C4-2B (cell line): ENCODE measurements at regions not wholly inside any gene's neighbourhood (a gene's known extent, or its start where the extent isn't known, plus 50 kb on each side); places are given as distances from the start of the nearest gene placed in this dataset.

Experiments used
- ZFX ChIP-seq: fragments of 450-650 bp; IDR thresholded peaks from 2 replicates; pipeline ENCODE4 v1.6.1; 2017
- TF ChIP-seq, protein P1 (sequence below): fragments of 450-650 bp; conservative IDR thresholded peaks from 2 replicates; pipeline ENCODE4 v1.5.1; 2017; ENCODE audit warnings: mild to moderate bottlenecking

DNA sequence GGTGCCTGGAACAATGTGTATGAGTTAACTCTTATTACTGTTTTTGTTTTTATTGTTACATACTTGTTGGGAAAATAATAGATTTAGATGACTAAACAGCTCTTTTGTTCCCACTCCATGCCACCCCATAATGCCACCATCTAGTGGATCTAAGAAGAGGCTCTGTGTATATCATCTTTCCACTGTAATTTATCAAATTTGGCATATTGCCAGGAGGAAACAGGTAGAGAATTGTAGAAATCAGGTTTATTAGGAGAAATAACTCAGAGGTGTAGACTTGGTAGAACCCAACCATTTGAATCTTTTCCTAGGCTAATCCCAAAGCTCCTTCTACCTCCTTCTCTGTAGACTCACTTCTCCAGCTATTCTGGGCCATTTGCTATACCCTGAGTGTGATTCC is 150.6 kb downstream of the GATB start:
- TF ChIP-seq, protein P1, sequence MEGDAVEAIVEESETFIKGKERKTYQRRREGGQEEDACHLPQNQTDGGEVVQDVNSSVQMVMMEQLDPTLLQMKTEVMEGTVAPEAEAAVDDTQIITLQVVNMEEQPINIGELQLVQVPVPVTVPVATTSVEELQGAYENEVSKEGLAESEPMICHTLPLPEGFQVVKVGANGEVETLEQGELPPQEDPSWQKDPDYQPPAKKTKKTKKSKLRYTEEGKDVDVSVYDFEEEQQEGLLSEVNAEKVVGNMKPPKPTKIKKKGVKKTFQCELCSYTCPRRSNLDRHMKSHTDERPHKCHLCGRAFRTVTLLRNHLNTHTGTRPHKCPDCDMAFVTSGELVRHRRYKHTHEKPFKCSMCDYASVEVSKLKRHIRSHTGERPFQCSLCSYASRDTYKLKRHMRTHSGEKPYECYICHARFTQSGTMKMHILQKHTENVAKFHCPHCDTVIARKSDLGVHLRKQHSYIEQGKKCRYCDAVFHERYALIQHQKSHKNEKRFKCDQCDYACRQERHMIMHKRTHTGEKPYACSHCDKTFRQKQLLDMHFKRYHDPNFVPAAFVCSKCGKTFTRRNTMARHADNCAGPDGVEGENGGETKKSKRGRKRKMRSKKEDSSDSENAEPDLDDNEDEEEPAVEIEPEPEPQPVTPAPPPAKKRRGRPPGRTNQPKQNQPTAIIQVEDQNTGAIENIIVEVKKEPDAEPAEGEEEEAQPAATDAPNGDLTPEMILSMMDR: no peak
- TF ChIP-seq ZFX: no peak
